Small intestine (tissue), 7 donors: ENCODE measurements at regions not wholly inside any gene's neighbourhood (a gene's known extent, or its start where the extent isn't known, plus 50 kb on each side); places are given as distances from the start of the nearest gene placed in this dataset.

Experiments
- DNase-seq, 2 donors: peaks; one replicate each; pipeline versions ENCODE4 v3.0.0 to v3.0.0-alpha.2; 2013
- FAIRE-seq: peaks from 2 replicates; lab custom pipeline; 2012; peaks lifted over from hg19 to GRCh38; lab: Jason Lieb, UNC
- H3K27ac ChIP-seq, 3 donors: one replicate each; pipeline ENCODE4 v1.5.1; 2013; ENCODE audit warnings: low read length in 2 of 3, mild to moderate bottlenecking in 2 of 3, control low read depth in 1 of 3, inconsistent platforms in 1 of 3, low read depth in 1 of 3, moderate library complexity in 1 of 3
- H3K27me3 ChIP-seq, 3 donors: one replicate each; pipeline ENCODE4 v1.6.1; 2013; ENCODE audit warnings: low read length in 3 of 3, inconsistent platforms in 1 of 3; ENCODE audit not compliant: control insufficient read depth in 3 of 3, insufficient read depth in 3 of 3
- H3K36me3 ChIP-seq, 3 donors: one replicate each; pipeline ENCODE4 v1.6.1; 2013; ENCODE audit warnings: low read length in 3 of 3, inconsistent platforms in 1 of 3, low read depth in 1 of 3, mild to moderate bottlenecking in 1 of 3, moderate library complexity in 1 of 3; ENCODE audit not compliant: control insufficient read depth in 3 of 3, insufficient read depth in 2 of 3
- H3K4me1 ChIP-seq, 3 donors: one replicate each; pipeline ENCODE4 v1.6.1; 2013; ENCODE audit warnings: low read length in 2 of 3, inconsistent platforms in 1 of 3, low read depth in 1 of 3, mild to moderate bottlenecking in 1 of 3, moderate library complexity in 1 of 3; ENCODE audit not compliant: control insufficient read depth in 3 of 3, insufficient read depth in 2 of 3
- H3K4me3 ChIP-seq, 3 donors: one replicate each; pipeline ENCODE4 v1.5.1; 2013; ENCODE audit warnings: low read length in 3 of 3, control low read depth in 1 of 3, inconsistent platforms in 1 of 3, low read depth in 1 of 3, mild to moderate bottlenecking in 1 of 3, moderate library complexity in 1 of 3
- H3K9me3 ChIP-seq, 2 donors: one replicate each; pipeline ENCODE4 v1.6.1; 2013; ENCODE audit warnings: low read depth in 1 of 2, low read length in 1 of 2; ENCODE audit not compliant: control insufficient read depth in 2 of 2, insufficient read depth in 1 of 2
- WGBS, 3 donors: extraction: QIAGEN DNeasy Blood & Tissue Kit; methylation state at CpG; one replicate each; pipeline ENCODE4 v1.1.7; 2013; 5-methylcytosine and 5-hydroxymethylcytosine counted together
- donor health status: healthy with polysubstance abuse.
- donor health status: control.
- donor health status: control.
- donor health status: Bipolar disorder and iron deficiency.
- donor health status: healthy.

DNA sequence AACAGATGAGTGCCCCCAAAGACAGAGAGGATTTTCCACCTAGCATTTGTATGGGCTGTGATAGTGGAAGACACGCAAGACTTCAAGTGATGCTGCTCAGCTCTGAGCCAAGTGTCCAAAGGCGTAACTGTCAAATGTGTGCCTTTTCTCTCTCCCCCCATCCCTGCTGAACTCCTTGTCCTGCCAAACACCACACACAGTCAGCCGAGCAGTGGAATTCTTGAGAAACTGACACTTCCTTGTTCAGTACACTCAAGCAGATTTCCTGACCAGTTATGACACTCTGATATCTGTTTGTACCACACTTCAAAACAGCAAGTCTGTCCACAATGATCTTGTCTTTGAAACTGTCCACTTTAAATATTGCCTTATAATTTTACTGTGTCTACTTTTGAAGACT is 166.4 kb downstream of the PIK3R1 start:
- Histone ChIP-seq H3K4me1 (peaks cover 4 to 8% (median 7%) of the 10 kb centered on the region in 3 donors), H3K4me3 (no peak overlapping the region), H3K27ac (no peak overlapping the region), H3K9me3 (peaks cover 0 to 3% of the 10 kb centered on the region in 2 donors), H3K36me3 (no peaks in the 10 kb centered on the region), H3K27me3 (no peaks in the 10 kb centered on the region)
- FAIRE-seq (no peak), DNase-seq (no peak)
- 76 to 88% (median 85%) methylated on average over 3 of the region's 3 CpGs for WGBS, 3 donors

DNA sequence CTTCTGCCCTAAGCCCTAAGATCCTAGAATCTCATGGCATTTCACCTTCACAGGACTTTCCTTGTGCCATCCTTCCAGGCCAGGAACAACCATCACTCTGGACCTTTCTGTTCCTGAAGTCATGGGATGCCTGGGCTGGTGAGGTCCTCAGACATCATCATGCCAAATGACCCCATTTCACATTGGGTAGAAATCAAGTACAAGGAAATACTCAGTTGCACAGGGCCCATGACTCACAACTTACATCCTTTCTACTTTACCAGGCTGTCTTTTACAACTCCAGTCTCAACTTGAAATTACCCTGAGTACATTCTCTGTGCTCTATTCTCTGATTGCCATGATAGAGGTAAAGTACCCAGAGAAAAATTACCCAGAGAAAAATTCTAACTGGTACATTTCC is 167.1 kb downstream of the PIK3R1 start:
- H3K4me3 ChIP-seq, result no peak overlapping the region
- H3K27me3 ChIP-seq, result no peaks in the 10 kb centered on the region
- peaks cover 4 to 7% (median 6%) of the 10 kb centered on the region in 3 donors for H3K4me1 ChIP-seq
- peak overlapping the region in 2 of 3 donors; percentile 8 to 69 for H3K27ac ChIP-seq
- H3K36me3 ChIP-seq, result no peaks in the 10 kb centered on the region
- peak in 1 of 2 donors; percentile 35 for DNase-seq
- H3K9me3 ChIP-seq, result peaks cover 0 to 3% of the 10 kb centered on the region in 2 donors
- no peak for FAIRE-seq

DNA sequence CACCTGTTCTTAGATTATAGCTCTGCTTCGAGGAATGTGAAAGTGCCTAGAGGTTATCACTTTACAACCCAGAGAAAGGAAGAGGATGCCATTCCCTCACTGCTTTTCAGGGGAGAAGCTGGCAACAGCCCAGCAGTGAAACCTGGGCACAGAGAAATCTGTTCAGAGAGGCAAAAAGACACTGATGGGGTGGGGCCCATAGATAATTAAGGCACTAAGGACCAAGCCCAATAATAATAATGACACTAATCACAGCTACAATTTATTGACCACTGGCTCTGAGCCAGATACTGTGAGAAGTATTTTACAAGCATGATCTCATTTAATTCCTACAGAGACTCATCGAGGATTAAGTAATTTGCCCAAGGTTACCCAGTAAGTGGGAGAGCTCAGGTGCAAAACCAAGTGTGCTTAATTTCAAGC is 168.3 kb downstream of the PIK3R1 start:
- Histone ChIP-seq H3K4me1 (peaks cover 4 to 7% (median 5%) of the 10 kb centered on the region in 3 donors), H3K36me3 (no peaks in the 10 kb centered on the region), H3K27me3 (no peaks in the 10 kb centered on the region), H3K9me3 (peaks cover 0 to 3% of the 10 kb centered on the region in 2 donors), H3K4me3 (no peak overlapping the region), H3K27ac (peak overlapping the region in 1 of 3 donors; percentile 20)
- FAIRE-seq (no peak), DNase-seq (peak; percentile 47 to 97)
- whole genome bisulfite sequencing, 3 donors, result 13 to 64% (median 30%) methylated on average over 2 of the region's 2 CpGs

DNA sequence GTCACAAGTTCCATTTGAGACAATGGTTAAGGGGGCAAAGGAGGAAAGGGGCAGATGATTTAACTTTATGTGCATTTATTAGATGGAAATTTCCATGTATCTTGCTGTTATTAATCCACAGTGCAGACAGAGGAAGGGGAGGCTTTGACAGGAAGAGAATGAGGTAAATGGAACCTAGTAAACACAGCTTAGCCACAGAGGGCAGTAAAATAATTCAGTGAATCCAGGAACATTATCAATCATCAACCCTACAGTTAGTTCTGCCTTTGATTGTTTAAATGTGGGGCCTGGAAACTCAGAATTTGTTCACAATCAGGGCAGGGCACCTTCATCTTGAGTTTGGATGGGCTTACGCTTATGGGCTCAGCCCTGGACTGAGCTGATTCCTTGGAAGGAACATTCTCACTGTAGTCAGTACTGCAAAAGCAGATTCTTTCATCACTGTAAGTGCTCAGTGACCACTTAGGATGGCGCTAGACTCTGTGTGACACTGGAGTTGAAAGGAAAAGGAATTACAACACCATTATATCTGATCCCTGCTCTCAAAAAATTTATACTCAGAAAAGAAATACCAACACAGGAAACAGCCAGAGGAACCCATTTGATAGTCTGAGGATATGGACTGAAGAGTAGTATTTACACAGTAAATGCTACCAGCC is 169.5 kb downstream of the PIK3R1 start:
- WGBS, 3 donors, result 93 to 95% (median 94%) methylated on average over 2 of the region's 2 CpGs
- H3K27ac ChIP-seq, result no peak overlapping the region

DNA sequence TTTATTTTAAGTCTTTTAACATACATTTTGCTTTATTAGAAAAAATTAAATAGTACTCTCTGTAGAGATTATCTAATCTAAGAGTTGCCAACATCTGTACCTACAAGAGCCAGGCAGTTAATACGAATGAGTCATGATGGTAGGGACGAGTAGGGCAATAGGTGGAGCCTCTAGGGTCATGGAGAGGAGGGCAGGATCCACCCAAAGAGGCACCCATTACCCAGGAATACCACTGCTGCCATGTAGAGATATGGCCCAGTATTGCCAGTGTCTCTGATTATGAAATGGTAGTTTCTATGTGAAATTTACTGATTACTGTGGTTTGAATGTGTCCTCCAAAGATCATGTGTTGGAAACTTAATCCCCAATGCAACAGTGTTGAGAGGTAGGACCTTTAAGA is 170.4 kb downstream of the PIK3R1 start:
- Histone ChIP-seq H3K27ac (no peak overlapping the region), H3K36me3 (no peaks in the 10 kb centered on the region), H3K9me3 (peaks cover 0 to 3% of the 10 kb centered on the region in 2 donors), H3K4me1 (peaks cover 0 to 7% (median 3%) of the 10 kb centered on the region in 3 donors), H3K27me3 (no peaks in the 10 kb centered on the region), H3K4me3 (no peak overlapping the region)
- DNase-seq, result peak in 1 of 2 donors; percentile 56
- WGBS, 3 donors, result 27 to 76% (median 49%) methylated on average over 2 of the region's 2 CpGs
- no peak for FAIRE-seq

More for the DNA sequence above, 169.5 kb downstream of the PIK3R1 start:
- DNase-seq (no peak), FAIRE-seq (no peak)
- Histone ChIP-seq H3K36me3 (no peaks in the 10 kb centered on the region), H3K4me1 (peaks cover 0 to 7% (median 3%) of the 10 kb centered on the region in 3 donors), H3K27me3 (no peaks in the 10 kb centered on the region), H3K9me3 (peaks cover 0 to 3% of the 10 kb centered on the region in 2 donors), H3K4me3 (no peak overlapping the region)

DNA sequence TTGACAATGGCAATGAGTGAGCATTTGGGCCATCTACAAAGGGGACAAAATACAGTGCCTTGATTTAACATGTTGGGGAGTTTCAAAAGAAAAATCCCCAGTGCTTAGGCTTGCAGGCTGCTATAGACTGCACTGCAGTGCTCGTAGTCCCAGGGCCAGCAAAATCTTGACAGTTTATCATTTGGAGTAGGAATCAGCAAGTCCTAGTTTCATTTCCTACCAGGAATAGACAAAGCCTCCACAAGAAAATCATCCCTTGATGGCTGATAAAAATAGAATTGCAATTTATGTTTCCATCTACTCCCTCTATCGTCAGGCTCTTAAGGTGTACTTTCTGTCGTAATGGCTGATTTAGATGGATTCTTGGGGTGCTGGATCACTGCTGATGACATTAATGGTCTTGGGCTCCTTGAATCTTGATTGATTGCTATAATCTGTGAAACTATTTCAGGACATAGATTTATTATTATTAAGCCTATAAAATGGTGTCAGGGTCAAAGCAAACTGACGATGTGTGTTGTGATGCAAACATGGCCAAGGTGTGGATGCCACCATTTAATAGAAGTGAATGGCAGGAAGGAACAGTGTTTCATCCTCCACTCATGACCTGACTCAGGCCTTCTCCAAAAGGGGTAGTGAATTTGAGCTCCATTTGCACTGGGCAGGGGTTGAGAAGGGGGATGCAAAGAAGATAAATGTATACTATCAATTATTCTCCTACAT is 171.7 kb downstream of the PIK3R1 start:
- Histone ChIP-seq H3K4me1 (peaks cover 0 to 7% (median 3%) of the 10 kb centered on the region in 3 donors), H3K36me3 (no peaks in the 10 kb centered on the region), H3K4me3 (no peak overlapping the region), H3K27me3 (no peaks in the 10 kb centered on the region), H3K27ac (no peak overlapping the region), H3K9me3 (peaks cover 0 to 3% of the 10 kb centered on the region in 2 donors)
- WGBS, 3 donors, result 96 to 97% (median 96%) methylated on average over 4 of the region's 4 CpGs
- DNase-seq (no peak), FAIRE-seq (no peak)

DNA sequence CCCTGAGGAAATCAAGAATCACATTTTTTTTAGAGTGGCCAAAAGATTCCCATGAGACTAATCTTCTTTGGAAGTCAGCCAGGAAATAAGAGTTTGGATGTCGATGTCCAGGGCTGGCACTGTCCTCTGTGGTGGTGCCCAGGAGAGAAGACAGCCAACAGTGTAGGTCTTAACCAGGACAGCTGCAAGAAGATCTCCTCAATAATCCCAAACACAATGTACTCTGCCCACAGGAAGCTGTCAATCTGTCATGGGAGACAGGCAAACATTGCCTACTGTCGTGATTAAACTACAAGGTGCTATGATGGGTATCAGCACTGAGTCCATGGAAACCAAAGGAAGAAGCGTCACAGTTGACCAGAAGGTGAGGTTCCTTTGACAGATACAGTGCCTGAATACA is 174.1 kb downstream of the PIK3R1 start:
- WGBS, 3 donors, result 78 to 83% (median 79%) methylated on average over 3 of the region's 3 CpGs
- H3K9me3 ChIP-seq, result no peaks in the 10 kb centered on the region
- H3K27ac ChIP-seq, result no peak overlapping the region
- FAIRE-seq (no peak), DNase-seq (no peak)
- H3K4me1 ChIP-seq, result peaks cover 0 to 3% (median 0%) of the 10 kb centered on the region in 3 donors
- H3K4me3 ChIP-seq, result no peak overlapping the region
- no peaks in the 10 kb centered on the region for H3K36me3 ChIP-seq
- H3K27me3 ChIP-seq, result no peaks in the 10 kb centered on the region

DNA sequence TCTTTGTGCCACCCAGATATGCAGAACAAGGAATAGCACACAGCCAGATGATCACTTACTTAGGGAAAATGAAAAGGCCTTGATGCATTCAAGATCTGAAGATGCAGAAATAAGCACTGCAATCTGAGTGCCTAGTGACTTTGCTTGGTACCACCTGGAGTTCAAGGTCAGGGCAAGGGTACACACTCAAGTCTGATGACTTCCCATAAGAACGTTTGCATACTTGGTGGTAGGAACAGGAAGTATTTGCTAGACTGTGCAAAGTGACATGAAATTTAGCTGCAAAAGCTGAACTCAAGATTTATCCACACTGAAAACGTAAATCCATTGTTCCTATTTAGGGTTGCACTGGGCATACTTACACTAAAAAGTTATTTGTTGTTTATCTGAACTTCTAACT is 177.1 kb downstream of the PIK3R1 start:
- FAIRE-seq (no peak), DNase-seq (no peak)
- Histone ChIP-seq H3K36me3 (no peaks in the 10 kb centered on the region), H3K4me3 (no peak overlapping the region), H3K4me1 (peaks cover 0 to 16% (median 0%) of the 10 kb centered on the region in 3 donors), H3K9me3 (peaks cover 0 to 10% of the 10 kb centered on the region in 2 donors), H3K27ac (no peak overlapping the region), H3K27me3 (no peaks in the 10 kb centered on the region)
- WGBS, 3 donors, result 32 to 50% (median 35%) methylated on average over 2 of the region's 2 CpGs
